Ascending aorta (tissue), 2 donors: ENCODE measurements at regions not wholly inside any gene's neighbourhood (a gene's known extent, or its start where the extent isn't known, plus 50 kb on each side); places are given as distances from the start of the nearest gene placed in this dataset.

Source experiments
- DNase-seq, 2 donors: peaks; one replicate each; pipeline ENCODE4 v3.0.0-alpha.2; 2019; ENCODE audit warnings: low spot score in 2 of 2
- H3K27ac ChIP-seq, 2 donors: fragments of 200-600 bp; sonication (generic); one replicate each; pipeline ENCODE4 v1.5.1; 2016 to 2017; ENCODE audit warnings: mild to moderate bottlenecking in 1 of 2
- H3K27me3 ChIP-seq: fragments of 200-600 bp; sonication (generic); one replicate; pipeline ENCODE4 v1.5.1; 2017
- H3K36me3 ChIP-seq, 2 donors: fragments of 200-600 bp; sonication (generic); one replicate each; pipeline ENCODE4 v1.5.1; 2016
- H3K4me1 ChIP-seq, 2 donors: fragments of 200-600 bp; sonication (generic); one replicate each; pipeline ENCODE4 v1.5.1; 2016 to 2017; ENCODE audit warnings: mild to moderate bottlenecking in 1 of 2
- H3K4me3 ChIP-seq, 2 donors: fragments of 200-600 bp; sonication (generic); one replicate each; pipeline ENCODE4 v1.5.1; 2016 to 2017; ENCODE audit warnings: mild to moderate bottlenecking in 1 of 2
- H3K9me3 ChIP-seq, 2 donors: fragments of 200-600 bp; sonication (generic); one replicate each; pipeline ENCODE4 v1.5.1; 2016
- intact Hi-C: fragments of 100-400 bp; cut with DNase I; formaldehyde crosslinking; loops from one replicate; pipeline ENCODE4 v1.15.1; 2023
- TF ChIP-seq, protein P1 (sequence below), 3 experiments: fragments of 200-600 bp in 2 of 3; fragments of 450-650 bp in 1 of 3; sonication (generic) in 2 of 3; IDR thresholded peaks; one replicate each; pipeline ENCODE4 v1.5.1; 2016 to 2019; ENCODE audit warnings: antibody characterized with exemption in 3 of 3, mild to moderate bottlenecking in 1 of 3, moderate library complexity in 1 of 3

DNA sequence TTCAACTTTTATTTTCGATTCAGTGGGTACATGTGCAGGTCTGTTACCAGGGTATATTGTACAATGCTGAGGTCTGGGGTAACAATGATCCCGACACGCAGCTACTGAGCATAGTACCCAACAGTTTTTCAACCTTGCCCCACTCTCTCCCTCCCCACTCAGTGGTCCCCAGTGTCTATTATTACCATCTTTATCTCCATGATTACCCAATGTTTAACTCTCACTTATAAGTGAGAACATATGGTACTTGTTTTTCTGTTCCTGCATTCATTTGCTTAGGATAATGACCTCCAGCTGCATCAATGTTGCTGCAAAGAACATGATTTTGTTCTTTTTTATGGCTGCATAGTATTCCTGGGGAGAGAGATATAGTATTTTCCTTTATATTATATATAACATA lies 75.7 kb upstream of the EPHB3 start:
- intact Hi-C loops: no loop called here
- Histone ChIP-seq H3K4me3 (no peak overlapping the region), H3K27me3 (no peaks in the 10 kb centered on the region), H3K4me1 (no peaks in the 10 kb centered on the region), H3K9me3 (no peaks in the 10 kb centered on the region), H3K27ac (no peak overlapping the region), H3K36me3 (no peaks in the 10 kb centered on the region)
- DNase-seq: no peak
- TF ChIP-seq, protein P1, sequence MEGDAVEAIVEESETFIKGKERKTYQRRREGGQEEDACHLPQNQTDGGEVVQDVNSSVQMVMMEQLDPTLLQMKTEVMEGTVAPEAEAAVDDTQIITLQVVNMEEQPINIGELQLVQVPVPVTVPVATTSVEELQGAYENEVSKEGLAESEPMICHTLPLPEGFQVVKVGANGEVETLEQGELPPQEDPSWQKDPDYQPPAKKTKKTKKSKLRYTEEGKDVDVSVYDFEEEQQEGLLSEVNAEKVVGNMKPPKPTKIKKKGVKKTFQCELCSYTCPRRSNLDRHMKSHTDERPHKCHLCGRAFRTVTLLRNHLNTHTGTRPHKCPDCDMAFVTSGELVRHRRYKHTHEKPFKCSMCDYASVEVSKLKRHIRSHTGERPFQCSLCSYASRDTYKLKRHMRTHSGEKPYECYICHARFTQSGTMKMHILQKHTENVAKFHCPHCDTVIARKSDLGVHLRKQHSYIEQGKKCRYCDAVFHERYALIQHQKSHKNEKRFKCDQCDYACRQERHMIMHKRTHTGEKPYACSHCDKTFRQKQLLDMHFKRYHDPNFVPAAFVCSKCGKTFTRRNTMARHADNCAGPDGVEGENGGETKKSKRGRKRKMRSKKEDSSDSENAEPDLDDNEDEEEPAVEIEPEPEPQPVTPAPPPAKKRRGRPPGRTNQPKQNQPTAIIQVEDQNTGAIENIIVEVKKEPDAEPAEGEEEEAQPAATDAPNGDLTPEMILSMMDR (IDR thresholded peaks at IDR 0.05): no peak

GRCh38 chr3:184486614-184487013 lies 75.0 kb upstream of the EPHB3 start:
- no peak for DNase-seq
- H3K27me3 ChIP-seq: no peaks in the 10 kb centered on the region
- H3K9me3 ChIP-seq: no peaks in the 10 kb centered on the region
- TF ChIP-seq, protein P1 (IDR thresholded peaks at IDR 0.05): no peak
- no peaks in the 10 kb centered on the region for H3K4me1 ChIP-seq
- intact Hi-C loops: no loop called here
- H3K36me3 ChIP-seq: no peaks in the 10 kb centered on the region
- no peak overlapping the region for H3K4me3 ChIP-seq
- H3K27ac ChIP-seq: no peak overlapping the region

DNA sequence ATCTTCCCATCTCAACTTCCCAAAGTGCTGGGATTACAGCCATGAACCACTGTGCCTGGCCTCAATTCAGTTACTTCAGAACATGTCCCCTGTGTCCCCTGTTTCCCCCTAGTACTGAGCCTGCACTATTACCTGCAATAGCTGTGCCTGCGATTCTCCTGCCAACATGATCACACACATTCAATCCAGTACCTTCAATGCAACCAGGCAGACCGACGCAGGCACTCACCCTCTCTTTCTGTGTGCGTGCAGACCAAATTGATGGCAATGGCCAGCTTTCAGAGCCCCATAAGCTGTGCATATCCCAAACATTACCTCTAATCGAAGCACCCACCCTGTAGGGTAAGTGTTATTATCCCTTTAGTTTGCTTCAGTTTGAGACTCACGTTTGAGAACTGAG lies 73.0 kb upstream of the EPHB3 start:
- intact Hi-C loops: no loop called here
- DNase-seq: no peak
- Histone ChIP-seq H3K4me3 (no peak overlapping the region), H3K4me1 (peaks cover 0 to 3% of the 10 kb centered on the region in 2 donors), H3K27me3 (no peaks in the 10 kb centered on the region), H3K27ac (no peak overlapping the region), H3K36me3 (no peaks in the 10 kb centered on the region), H3K9me3 (no peaks in the 10 kb centered on the region)
- TF ChIP-seq, protein P1 (IDR thresholded peaks at IDR 0.05): no peak

- Histone ChIP-seq H3K36me3 (no peaks in the 10 kb centered on the region), H3K4me1 (peaks cover 0 to 3% of the 10 kb centered on the region in 2 donors), H3K4me3 (no peak overlapping the region), H3K27me3 (no peaks in the 10 kb centered on the region), H3K27ac (no peak overlapping the region), H3K9me3 (no peaks in the 10 kb centered on the region)
- TF ChIP-seq, protein P1 (IDR thresholded peaks at IDR 0.05): no peak
- intact Hi-C loops: no loop called here
- DNase-seq: no peak
Measured at GRCh38 chr3:184489268-184489841, 72.2 kb upstream of the EPHB3 start.

- intact Hi-C loops: no loop called here
- no peak overlapping the region for H3K27ac ChIP-seq
- DNase-seq: no peak
- TF ChIP-seq, protein P1 (IDR thresholded peaks at IDR 0.05): no peak
- H3K9me3 ChIP-seq: no peaks in the 10 kb centered on the region
- no peak overlapping the region for H3K4me3 ChIP-seq
- no peaks in the 10 kb centered on the region for H3K27me3 ChIP-seq
- H3K4me1 ChIP-seq: peaks cover 0 to 3% of the 10 kb centered on the region in 2 donors
- no peaks in the 10 kb centered on the region for H3K36me3 ChIP-seq
Measured at GRCh38 chr3:184491011-184491576, 70.5 kb upstream of the EPHB3 start.
